ENCODE measurements at regions not wholly inside any gene's neighbourhood (a gene's known extent, or its start where the extent isn't known, plus 50 kb on each side); places are given as distances from the start of the nearest gene placed in this dataset.

DNA sequence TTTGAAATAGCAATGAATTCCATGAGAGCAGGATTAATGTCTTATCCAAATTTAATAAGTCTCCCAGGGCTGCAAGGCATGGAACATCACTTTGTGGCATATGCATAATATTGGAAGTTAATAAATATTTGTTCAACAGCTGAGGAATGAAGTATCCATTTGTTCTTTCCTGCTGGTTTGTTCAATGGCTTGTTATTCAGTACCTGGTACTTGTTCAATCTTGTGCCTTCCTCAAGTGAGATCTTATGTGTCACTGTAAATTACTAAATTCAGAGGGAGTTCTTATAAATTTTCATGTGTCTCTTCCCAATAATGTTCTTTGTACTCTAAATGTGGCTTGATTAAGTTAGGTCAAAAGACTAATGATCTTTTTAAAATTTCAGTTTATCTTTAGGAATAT is 1105.5 kb upstream of the SPRY2 start:
- H3K4me3 ChIP-seq (ENCODE audit: control insufficient read depth in 1 of 7, extremely low read depth in 1 of 7, insufficient read depth in 4 of 7, low read depth in 2 of 7, low read length in 6 of 7): no peak overlapping the region
- H3K27ac ChIP-seq (ENCODE audit: insufficient read depth in 1 of 2, low read depth in 1 of 2, low read length in 2 of 2, poor library complexity in 1 of 2, severe bottlenecking in 2 of 2): no peak overlapping the region
- CTCF ChIA-PET: no interaction called here
- H3K9me3 ChIP-seq (ENCODE audit: control extremely low read depth in 1 of 5, control insufficient read depth in 4 of 5, insufficient read depth in 2 of 5, low read depth in 1 of 5, low read length in 4 of 5): no peaks in the 10 kb centered on the region
- no peak for DNase-seq
- H3K27me3 ChIP-seq (replicated peaks in 2 of 5; ENCODE audit: control insufficient read depth in 4 of 5, insufficient read depth in 5 of 5, low read length in 4 of 5): no peaks in the 10 kb centered on the region
- H3K4me1 ChIP-seq (ENCODE audit: control extremely low read depth in 1 of 4, control insufficient read depth in 4 of 4, insufficient read depth in 4 of 4, low read length in 3 of 4): no peaks in the 10 kb centered on the region
- H3K36me3 ChIP-seq (ENCODE audit: control insufficient read depth in 4 of 4, insufficient read depth in 4 of 4, low read length in 3 of 4): no peaks in the 10 kb centered on the region
- POLR2A ChIA-PET: no interaction called here

DNA sequence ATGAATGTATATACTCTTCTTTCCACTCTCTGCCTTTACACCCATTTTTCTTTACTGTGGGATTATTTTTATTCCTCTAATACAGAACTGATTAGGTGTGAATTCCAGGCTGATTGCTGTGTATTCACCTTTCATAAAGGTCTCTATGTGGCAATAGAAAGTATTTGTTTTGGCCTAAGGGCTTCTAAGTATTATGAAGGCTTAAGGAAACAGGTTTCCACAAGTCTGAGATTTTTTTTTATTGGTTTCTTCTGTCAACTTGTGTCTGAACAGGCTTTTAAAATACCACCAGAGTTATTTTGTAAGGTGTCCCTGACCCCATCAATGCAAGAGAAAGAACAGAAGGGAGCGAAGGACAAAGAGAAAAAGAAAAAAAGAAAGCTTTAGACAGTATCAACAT is 1102.0 kb upstream of the SPRY2 start:
- Histone ChIP-seq H3K4me1 (ENCODE audit: control extremely low read depth in 1 of 4, control insufficient read depth in 4 of 4, insufficient read depth in 4 of 4, low read length in 3 of 4) (no peaks in the 10 kb centered on the region), H3K27ac (ENCODE audit: insufficient read depth in 1 of 2, low read depth in 1 of 2, low read length in 2 of 2, poor library complexity in 1 of 2, severe bottlenecking in 2 of 2) (no peak overlapping the region), H3K27me3 (replicated peaks in 2 of 5; ENCODE audit: control insufficient read depth in 4 of 5, insufficient read depth in 5 of 5, low read length in 4 of 5) (no peaks in the 10 kb centered on the region), H3K36me3 (ENCODE audit: control insufficient read depth in 4 of 4, insufficient read depth in 4 of 4, low read length in 3 of 4) (no peaks in the 10 kb centered on the region), H3K9me3 (ENCODE audit: control extremely low read depth in 1 of 5, control insufficient read depth in 4 of 5, insufficient read depth in 2 of 5, low read depth in 1 of 5, low read length in 4 of 5) (no peaks in the 10 kb centered on the region), H3K4me3 (ENCODE audit: control insufficient read depth in 1 of 7, extremely low read depth in 1 of 7, insufficient read depth in 4 of 7, low read depth in 2 of 7, low read length in 6 of 7) (no peak overlapping the region)
- ChIA-PET CTCF (no interaction called here), POLR2A (no interaction called here)
- no CpG with 5 or more reads among the region's 1 CpG for WGBS (ENCODE audit: insufficient coverage)
- no peak for DNase-seq

DNA sequence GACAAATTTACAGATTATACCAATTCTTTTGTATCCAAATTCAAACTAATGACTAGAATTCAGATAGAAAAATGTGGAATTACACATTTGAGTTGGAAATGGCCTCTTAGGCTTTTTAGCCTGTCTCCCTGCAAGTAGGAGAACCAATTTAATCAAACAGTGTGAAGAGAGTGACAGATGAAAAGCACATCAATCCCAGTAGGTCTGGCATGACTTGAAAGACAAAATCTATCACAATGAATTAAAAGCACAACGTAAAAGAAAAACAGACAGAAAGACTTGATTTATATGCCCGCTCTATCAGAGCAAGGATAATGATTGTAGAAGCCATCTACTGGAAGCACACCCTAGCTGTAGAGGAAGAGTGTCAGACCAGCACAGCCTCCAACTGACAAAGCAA is 1084.4 kb upstream of the SPRY2 start:
- ChIA-PET CTCF (no interaction called here), POLR2A (no interaction called here)
- Histone ChIP-seq H3K27me3 (replicated peaks in 2 of 5; ENCODE audit: control insufficient read depth in 4 of 5, insufficient read depth in 5 of 5, low read length in 4 of 5) (no peaks in the 10 kb centered on the region), H3K36me3 (ENCODE audit: control insufficient read depth in 4 of 4, insufficient read depth in 4 of 4, low read length in 3 of 4) (no peaks in the 10 kb centered on the region), H3K27ac (ENCODE audit: insufficient read depth in 1 of 2, low read depth in 1 of 2, low read length in 2 of 2, poor library complexity in 1 of 2, severe bottlenecking in 2 of 2) (no peak overlapping the region), H3K4me1 (ENCODE audit: control extremely low read depth in 1 of 4, control insufficient read depth in 4 of 4, insufficient read depth in 4 of 4, low read length in 3 of 4) (no peaks in the 10 kb centered on the region), H3K9me3 (ENCODE audit: control extremely low read depth in 1 of 5, control insufficient read depth in 4 of 5, insufficient read depth in 2 of 5, low read depth in 1 of 5, low read length in 4 of 5) (no peaks in the 10 kb centered on the region), H3K4me3 (ENCODE audit: control insufficient read depth in 1 of 7, extremely low read depth in 1 of 7, insufficient read depth in 4 of 7, low read depth in 2 of 7, low read length in 6 of 7) (no peak overlapping the region)
- no peak for DNase-seq
- 100% methylated on average over 1 of the region's 2 CpGs for WGBS (ENCODE audit: insufficient coverage)

DNA sequence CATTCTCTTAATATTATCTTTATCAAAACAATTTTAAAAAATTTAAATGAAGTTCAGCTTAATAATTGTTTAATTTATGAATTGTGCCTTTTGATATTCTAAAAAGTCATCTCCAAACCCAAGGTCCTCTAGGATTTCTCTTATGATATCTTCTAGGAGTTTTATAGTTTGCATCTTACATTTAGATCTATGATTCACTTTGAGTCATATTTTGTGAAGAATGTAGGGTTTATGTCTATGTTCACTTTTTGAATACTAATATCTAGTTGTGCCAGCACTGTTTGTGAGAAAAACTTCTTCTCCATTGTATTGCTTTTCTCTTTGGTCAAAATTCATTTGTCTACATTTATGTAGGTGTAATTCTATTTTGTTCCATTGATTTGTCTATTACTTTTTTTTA is 1068.4 kb upstream of the SPRY2 start:
- Histone ChIP-seq H3K27ac (ENCODE audit: insufficient read depth in 1 of 2, low read depth in 1 of 2, low read length in 2 of 2, poor library complexity in 1 of 2, severe bottlenecking in 2 of 2) (no peak overlapping the region), H3K36me3 (ENCODE audit: control insufficient read depth in 4 of 4, insufficient read depth in 4 of 4, low read length in 3 of 4) (no peaks in the 10 kb centered on the region), H3K4me3 (ENCODE audit: control insufficient read depth in 1 of 7, extremely low read depth in 1 of 7, insufficient read depth in 4 of 7, low read depth in 2 of 7, low read length in 6 of 7) (no peak overlapping the region), H3K4me1 (ENCODE audit: control extremely low read depth in 1 of 4, control insufficient read depth in 4 of 4, insufficient read depth in 4 of 4, low read length in 3 of 4) (no peaks in the 10 kb centered on the region), H3K9me3 (ENCODE audit: control extremely low read depth in 1 of 5, control insufficient read depth in 4 of 5, insufficient read depth in 2 of 5, low read depth in 1 of 5, low read length in 4 of 5) (no peaks in the 10 kb centered on the region), H3K27me3 (replicated peaks in 2 of 5; ENCODE audit: control insufficient read depth in 4 of 5, insufficient read depth in 5 of 5, low read length in 4 of 5) (no peaks in the 10 kb centered on the region)
- no peak for DNase-seq
- POLR2A ChIA-PET: no interaction called here
- CTCF ChIA-PET: no interaction called here

DNA sequence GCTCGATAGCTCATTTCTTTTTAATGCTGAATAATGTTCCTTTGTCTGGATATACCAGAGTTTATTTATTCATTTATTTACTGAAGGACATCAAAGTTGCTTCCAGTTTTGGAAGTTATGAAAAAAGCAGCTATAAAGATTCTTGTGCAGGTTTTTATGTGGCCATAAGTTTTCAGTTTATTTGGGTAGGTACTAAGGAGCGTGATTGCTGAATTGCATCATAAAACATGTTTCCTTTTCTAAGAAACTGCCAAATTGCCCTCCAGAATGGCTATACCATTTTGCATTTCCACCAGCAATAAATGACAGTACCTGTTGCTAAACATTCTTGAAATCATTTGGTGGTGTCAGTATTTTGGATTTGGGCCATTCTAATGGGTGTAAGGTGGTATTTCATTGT is 1067.7 kb upstream of the SPRY2 start:
- Histone ChIP-seq H3K4me3 (ENCODE audit: control insufficient read depth in 1 of 7, extremely low read depth in 1 of 7, insufficient read depth in 4 of 7, low read depth in 2 of 7, low read length in 6 of 7) (no peak overlapping the region), H3K4me1 (ENCODE audit: control extremely low read depth in 1 of 4, control insufficient read depth in 4 of 4, insufficient read depth in 4 of 4, low read length in 3 of 4) (no peaks in the 10 kb centered on the region), H3K36me3 (ENCODE audit: control insufficient read depth in 4 of 4, insufficient read depth in 4 of 4, low read length in 3 of 4) (no peaks in the 10 kb centered on the region), H3K9me3 (ENCODE audit: control extremely low read depth in 1 of 5, control insufficient read depth in 4 of 5, insufficient read depth in 2 of 5, low read depth in 1 of 5, low read length in 4 of 5) (no peaks in the 10 kb centered on the region), H3K27ac (ENCODE audit: insufficient read depth in 1 of 2, low read depth in 1 of 2, low read length in 2 of 2, poor library complexity in 1 of 2, severe bottlenecking in 2 of 2) (no peak overlapping the region), H3K27me3 (replicated peaks in 2 of 5; ENCODE audit: control insufficient read depth in 4 of 5, insufficient read depth in 5 of 5, low read length in 4 of 5) (no peaks in the 10 kb centered on the region)
- ChIA-PET POLR2A (no interaction called here), CTCF (no interaction called here)
- no CpG with 5 or more reads among the region's 2 CpGs for WGBS (ENCODE audit: insufficient coverage)
- no peak for DNase-seq

DNA sequence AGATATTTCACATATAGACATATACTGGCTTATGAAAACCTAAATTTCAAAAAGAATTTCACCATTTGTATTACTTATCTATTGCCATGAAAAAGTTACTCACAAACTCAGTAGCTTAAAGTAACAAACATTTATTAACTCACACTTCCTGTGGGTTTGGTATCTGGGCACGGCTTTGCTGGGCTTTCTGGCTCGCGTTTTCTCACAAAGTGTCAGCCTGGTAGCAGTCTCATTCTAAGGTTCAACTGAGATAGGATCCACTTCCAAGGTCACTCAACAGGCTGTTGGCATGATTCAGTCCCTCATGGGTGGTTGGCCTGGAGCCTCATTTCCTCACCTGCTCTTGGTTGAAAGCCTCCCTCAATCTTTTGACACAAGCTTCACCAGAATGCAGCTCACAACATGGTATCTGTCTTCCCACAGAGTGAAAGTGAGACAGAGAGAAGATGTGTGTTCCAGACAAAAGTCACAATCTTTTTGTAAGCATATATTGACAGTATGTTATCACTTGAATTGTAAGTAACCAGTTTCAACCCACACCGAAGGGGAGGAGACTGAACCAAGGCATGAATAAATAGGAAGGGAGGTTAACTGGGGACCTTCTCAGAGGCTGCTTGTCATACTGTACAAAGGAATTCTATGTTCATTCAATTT is 1065.8 kb upstream of the SPRY2 start:
- Histone ChIP-seq H3K27me3 (replicated peaks in 2 of 5; ENCODE audit: control insufficient read depth in 4 of 5, insufficient read depth in 5 of 5, low read length in 4 of 5) (no peaks in the 10 kb centered on the region), H3K36me3 (ENCODE audit: control insufficient read depth in 4 of 4, insufficient read depth in 4 of 4, low read length in 3 of 4) (no peaks in the 10 kb centered on the region), H3K27ac (ENCODE audit: insufficient read depth in 1 of 2, low read depth in 1 of 2, low read length in 2 of 2, poor library complexity in 1 of 2, severe bottlenecking in 2 of 2) (no peak overlapping the region), H3K4me3 (ENCODE audit: control insufficient read depth in 1 of 7, extremely low read depth in 1 of 7, insufficient read depth in 4 of 7, low read depth in 2 of 7, low read length in 6 of 7) (no peak overlapping the region), H3K4me1 (ENCODE audit: control extremely low read depth in 1 of 4, control insufficient read depth in 4 of 4, insufficient read depth in 4 of 4, low read length in 3 of 4) (no peaks in the 10 kb centered on the region), H3K9me3 (ENCODE audit: control extremely low read depth in 1 of 5, control insufficient read depth in 4 of 5, insufficient read depth in 2 of 5, low read depth in 1 of 5, low read length in 4 of 5) (no peaks in the 10 kb centered on the region)
- ChIA-PET POLR2A (no interaction called here), CTCF (no interaction called here)
- WGBS (ENCODE audit: insufficient coverage): 83% methylated on average over 3 of the region's 4 CpGs
- DNase-seq: no peak

DNA sequence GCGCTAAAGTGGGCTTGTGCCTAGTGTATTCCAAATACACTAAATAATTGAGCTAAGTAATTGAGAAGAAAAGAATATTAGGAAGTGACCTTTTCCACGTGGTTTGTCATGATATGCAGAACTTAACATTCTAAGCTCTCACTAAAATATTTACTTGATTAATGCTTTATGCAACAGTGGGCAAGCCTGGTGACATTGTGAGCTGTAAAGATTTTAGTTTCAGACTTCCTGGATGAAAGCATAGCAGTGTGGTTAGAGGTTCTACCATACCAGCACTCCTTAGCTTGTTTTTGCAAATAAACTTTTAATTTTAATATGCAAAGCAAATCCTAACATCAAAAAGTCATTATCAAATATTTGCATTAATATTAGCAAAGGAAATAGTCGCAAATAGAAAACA is 1065.1 kb upstream of the SPRY2 start:
- Histone ChIP-seq H3K27ac (ENCODE audit: insufficient read depth in 1 of 2, low read depth in 1 of 2, low read length in 2 of 2, poor library complexity in 1 of 2, severe bottlenecking in 2 of 2) (no peak overlapping the region), H3K4me3 (ENCODE audit: control insufficient read depth in 1 of 7, extremely low read depth in 1 of 7, insufficient read depth in 4 of 7, low read depth in 2 of 7, low read length in 6 of 7) (no peak overlapping the region), H3K36me3 (ENCODE audit: control insufficient read depth in 4 of 4, insufficient read depth in 4 of 4, low read length in 3 of 4) (no peaks in the 10 kb centered on the region), H3K27me3 (replicated peaks in 2 of 5; ENCODE audit: control insufficient read depth in 4 of 5, insufficient read depth in 5 of 5, low read length in 4 of 5) (no peaks in the 10 kb centered on the region), H3K4me1 (ENCODE audit: control extremely low read depth in 1 of 4, control insufficient read depth in 4 of 4, insufficient read depth in 4 of 4, low read length in 3 of 4) (no peaks in the 10 kb centered on the region), H3K9me3 (ENCODE audit: control extremely low read depth in 1 of 5, control insufficient read depth in 4 of 5, insufficient read depth in 2 of 5, low read depth in 1 of 5, low read length in 4 of 5) (no peaks in the 10 kb centered on the region)
- POLR2A ChIA-PET: no interaction called here
- no CpG with 5 or more reads among the region's 3 CpGs for WGBS (ENCODE audit: insufficient coverage)
- no peak for DNase-seq
- CTCF ChIA-PET: no interaction called here

All from common myeloid progenitor, CD34-positive (primary cell).